Ishikawa (cell line): ENCODE measurements at regions not wholly inside any gene's neighbourhood (a gene's known extent, or its start where the extent isn't known, plus 50 kb on each side); places are given as distances from the start of the nearest gene placed in this dataset.

Source experiments
- CEBPB ChIP-seq: IDR thresholded peaks from 2 replicates; pipeline ENCODE4 v1.6.1; 2012
- CREB1 ChIP-seq: IDR thresholded peaks from 2 replicates; pipeline ENCODE4 v1.6.1; 2012; ENCODE audit warnings: low read depth
- EGR1 ChIP-seq: IDR thresholded peaks from 2 replicates; pipeline ENCODE4 v1.6.1; 2012
- EP300 ChIP-seq: IDR thresholded peaks from 2 replicates; pipeline ENCODE4 v1.6.1; 2012; ENCODE audit warnings: borderline replicate concordance
- FOXM1 ChIP-seq: IDR thresholded peaks from 2 replicates; pipeline ENCODE4 v1.6.1; 2012; ENCODE audit warnings: low read depth, borderline replicate concordance
- NFIC ChIP-seq: IDR thresholded peaks from 2 replicates; pipeline ENCODE4 v1.6.1; 2012
- RAD21 ChIP-seq: IDR thresholded peaks from 2 replicates; pipeline ENCODE4 v1.6.1; 2012; ENCODE audit warnings: low read depth
- REST ChIP-seq: IDR thresholded peaks from 2 replicates; pipeline ENCODE4 v1.6.1; 2012; ENCODE audit warnings: low read depth, mild to moderate bottlenecking
- TAF1 ChIP-seq: IDR thresholded peaks from 2 replicates; pipeline ENCODE4 v1.6.1; 2012; ENCODE audit warnings: low read depth, mild to moderate bottlenecking
- TCF12 ChIP-seq: IDR thresholded peaks from 2 replicates; pipeline ENCODE4 v1.6.1; 2012; ENCODE audit warnings: low read depth
- TEAD4 ChIP-seq: IDR thresholded peaks from 2 replicates; pipeline ENCODE4 v1.6.1; 2012
- USF1 ChIP-seq: IDR thresholded peaks from 2 replicates; pipeline ENCODE4 v1.6.1; 2012
- YY1 ChIP-seq: IDR thresholded peaks from 2 replicates; pipeline ENCODE4 v1.6.1; 2012; ENCODE audit warnings: low read depth
- ZBTB7A ChIP-seq: IDR thresholded peaks from 2 replicates; pipeline ENCODE4 v1.6.1; 2012; ENCODE audit warnings: low read depth
- TF ChIP-seq, protein P1 (sequence below): IDR thresholded peaks from 2 replicates; pipeline ENCODE4 v1.6.1; 2012

- TF ChIP-seq EP300, result no peak
- TF ChIP-seq CREB1, result no peak
- TF ChIP-seq ZBTB7A, result no peak
These were observed 258.4 kb upstream of the FAM83B start for GRCh38 chr6:54588176-54588575.

DNA sequence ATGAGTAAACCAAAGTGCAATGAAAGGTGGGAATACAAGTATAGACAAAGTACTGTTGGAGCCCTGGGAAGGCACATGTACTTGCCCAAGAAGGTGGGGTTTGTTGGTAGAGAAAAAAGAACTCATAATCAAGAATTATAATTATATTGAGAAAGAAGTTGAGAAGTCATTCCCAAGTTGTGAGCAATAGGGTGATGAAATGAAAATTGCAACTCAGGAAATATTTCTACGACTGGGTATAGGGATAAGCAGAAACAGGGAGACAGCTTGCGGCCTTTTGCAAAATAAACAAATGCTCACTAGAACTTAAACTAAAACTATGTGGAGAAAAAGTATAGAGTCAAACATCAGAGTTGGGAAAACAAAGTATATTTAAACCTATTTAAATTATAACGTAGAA is 250.7 kb upstream of the FAM83B start:
- no peak for TF ChIP-seq TAF1
- no peak for TF ChIP-seq NFIC
- no peak for TF ChIP-seq ZBTB7A

GRCh38 chr6:54598787-54599313 is 247.7 kb upstream of the FAM83B start:
- TF ChIP-seq TEAD4, result peak; percentile 53
- no peak for TF ChIP-seq EGR1
- TF ChIP-seq USF1, result peak; percentile 42; the same call in 1 of the 2 replicates
- TF ChIP-seq EP300, result peak; percentile 57; the same call in 1 of the 2 replicates
- TF ChIP-seq TAF1, result no peak
- TF ChIP-seq CEBPB, result peak; percentile 94
- no peak for TF ChIP-seq REST
- TF ChIP-seq, protein P1, sequence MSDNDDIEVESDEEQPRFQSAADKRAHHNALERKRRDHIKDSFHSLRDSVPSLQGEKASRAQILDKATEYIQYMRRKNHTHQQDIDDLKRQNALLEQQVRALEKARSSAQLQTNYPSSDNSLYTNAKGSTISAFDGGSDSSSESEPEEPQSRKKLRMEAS, result peak; percentile 78
- no peak for TF ChIP-seq FOXM1
- no peak for TF ChIP-seq YY1
- no peak for TF ChIP-seq ZBTB7A
- TF ChIP-seq TCF12, result peak; percentile 63
- TF ChIP-seq NFIC, result peak; percentile 88
- TF ChIP-seq CREB1, result no peak
- TF ChIP-seq RAD21, result no peak

GRCh38 chr6:54601600-54602300 is 244.8 kb upstream of the FAM83B start:
- TF ChIP-seq REST (no peak), TAF1 (no peak), EP300 (no peak), USF1 (no peak), EGR1 (no peak), TCF12 (no peak), CEBPB (no peak), RAD21 (no peak), ZBTB7A (no peak), FOXM1 (no peak), CREB1 (no peak), YY1 (no peak), TEAD4 (no peak), NFIC (no peak)
- TF ChIP-seq, protein P1, result no peak

- TF ChIP-seq CEBPB, result no peak
- no peak for TF ChIP-seq YY1
- TF ChIP-seq CREB1, result no peak
- TF ChIP-seq USF1, result no peak
- no peak for TF ChIP-seq EP300
- no peak for TF ChIP-seq RAD21
- no peak for TF ChIP-seq EGR1
These were observed 244.0 kb upstream of the FAM83B start for GRCh38 chr6:54602591-54602990.

GRCh38 chr6:54609981-54610380 is 236.6 kb upstream of the FAM83B start:
- TF ChIP-seq REST (no peak), NFIC (no peak), YY1 (no peak), CREB1 (no peak), TCF12 (no peak), CEBPB (no peak), TEAD4 (no peak), EGR1 (no peak), RAD21 (no peak), FOXM1 (no peak), EP300 (no peak), ZBTB7A (no peak), TAF1 (no peak), USF1 (no peak)
- TF ChIP-seq, protein P1, result no peak
